Body of pancreas (tissue), 4 donors: ENCODE measurements at regions not wholly inside any gene's neighbourhood (a gene's known extent, or its start where the extent isn't known, plus 50 kb on each side); places are given as distances from the start of the nearest gene placed in this dataset.

Experiments used
- CTCF ChIP-seq, 7 experiments: fragments of 450-650 bp in 4 of 7; fragments of 200-600 bp in 3 of 7; sonication (generic) in 3 of 7; IDR thresholded peaks; one replicate each; pipeline ENCODE4 v1.5.1; 2016 to 2019; ENCODE audit warnings: antibody characterized with exemption in 7 of 7
- POLR2A ChIP-seq, 3 donors: fragments of 450-650 bp; IDR thresholded peaks; one replicate each; pipeline ENCODE4 v1.6.1; 2016; ENCODE audit warnings: antibody characterized with exemption in 3 of 3, mild to moderate bottlenecking in 2 of 3

GRCh38 chr13:40132249-40132648, 476.8 kb downstream of the COG6 start:
- TF ChIP-seq CTCF (IDR thresholded peaks at IDR 0.05) (no peak), POLR2A (IDR thresholded peaks at IDR 0.05) (no peak)
